Gastroesophageal sphincter (tissue), 4 donors: ENCODE measurements at regions not wholly inside any gene's neighbourhood (a gene's known extent, or its start where the extent isn't known, plus 50 kb on each side); places are given as distances from the start of the nearest gene placed in this dataset.
"Not testable (repeated sequence)": the region's sequence is repeated elsewhere in the genome, so short reads cannot be mapped to it uniquely, and the experiment has no call there.

Experiments
- ATAC-seq: fragments of 150-250 bp; one replicate; pipeline ENCODE4 v1.9.1; 2016; ENCODE audit warnings: mild to moderate bottlenecking, moderate library complexity
- H3K27ac ChIP-seq, 4 donors: fragments of 200-600 bp; sonication (generic) in 3 of 4; 1 replicate in 3 of 4; 2 replicates in 1 of 4; pipeline ENCODE4 v1.5.1; 2016 to 2019
- H3K27me3 ChIP-seq: fragments of 200-600 bp; sonication (generic); one replicate; pipeline ENCODE4 v1.5.1; 2019
- H3K36me3 ChIP-seq, 2 donors: fragments of 200-600 bp; sonication (generic); one replicate each; pipeline ENCODE4 v1.5.1; 2019; ENCODE audit warnings: control low read depth in 1 of 2
- H3K4me1 ChIP-seq, 3 donors: fragments of 200-600 bp; sonication (generic); 1 replicate in 2 of 3; 2 replicates in 1 of 3; pipeline ENCODE4 v1.5.1; 2016 to 2019; ENCODE audit warnings: control low read depth in 2 of 3
- H3K4me3 ChIP-seq, 2 donors: fragments of 200-600 bp; sonication (generic); one replicate each; pipeline ENCODE4 v1.5.1; 2019; ENCODE audit warnings: mild to moderate bottlenecking in 1 of 2, moderate library complexity in 1 of 2
- H3K9me3 ChIP-seq, 3 donors: fragments of 200-600 bp; sonication (generic); one replicate each; pipeline ENCODE4 v1.5.1; 2017 to 2019; ENCODE audit warnings: control low read depth in 2 of 3
- CTCF ChIP-seq, 4 experiments: fragments of 200-600 bp in 2 of 4; fragments of 450-650 bp in 2 of 4; sonication (generic) in 1 of 4; IDR thresholded peaks; one replicate each; pipeline ENCODE4 v1.5.1; 2017 to 2019; ENCODE audit warnings: antibody characterized with exemption in 4 of 4, mild to moderate bottlenecking in 2 of 4, moderate library complexity in 2 of 4
- EP300 ChIP-seq: sonication (generic); formaldehyde crosslinking; IDR thresholded peaks from one replicate; pipeline ENCODE4 v1.6.1; 2017; ENCODE audit warnings: antibody characterized with exemption, mild to moderate bottlenecking
- POLR2A ChIP-seq, 2 donors: fragments of 450-650 bp; IDR thresholded peaks; one replicate each; pipeline ENCODE4 v1.6.1; 2017; ENCODE audit warnings: antibody characterized with exemption in 2 of 2, mild to moderate bottlenecking in 2 of 2, moderate library complexity in 1 of 2
- POLR2AphosphoS5 ChIP-seq: sonication (generic); formaldehyde crosslinking; IDR thresholded peaks from one replicate; pipeline ENCODE4 v1.6.1; 2017; ENCODE audit warnings: antibody characterized with exemption
- WGBS, 2 donors: methylation state at CpG; one replicate each; pipeline ENCODE4 v1.1.5; 2018; ENCODE audit warnings: low coverage in 1 of 2; 5-methylcytosine and 5-hydroxymethylcytosine counted together

DNA sequence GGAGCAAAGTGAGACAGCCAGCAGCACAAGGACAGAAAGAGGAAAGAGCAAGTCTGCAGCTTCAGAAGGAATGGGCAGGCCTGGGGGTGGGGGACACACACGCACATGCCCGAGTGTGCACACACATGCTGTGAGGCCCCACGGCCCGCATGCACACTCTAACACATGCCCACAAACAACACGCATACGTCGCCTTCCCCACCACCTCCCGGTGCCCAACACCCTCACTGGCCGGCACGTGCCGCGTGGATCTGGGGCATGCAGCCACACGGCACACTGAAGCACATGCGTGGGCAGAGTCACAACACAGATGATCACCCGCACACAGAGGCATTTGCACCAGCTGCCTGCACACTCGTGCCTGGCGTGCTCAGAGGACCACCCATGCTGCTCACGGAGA is 161.5 kb downstream of the GOLGA6L4 start:
- H3K27ac ChIP-seq, H3K4me1 ChIP-seq, H3K4me3 ChIP-seq, ATAC-seq, H3K27me3 ChIP-seq, H3K9me3 ChIP-seq: not testable (repeated sequence)
- H3K36me3 ChIP-seq = peaks cover 0 to 12% of the 10 kb centered on the region in 2 donors
- no CpG with 5 or more reads among the region's 18 CpGs for WGBS, 2 donors

DNA sequence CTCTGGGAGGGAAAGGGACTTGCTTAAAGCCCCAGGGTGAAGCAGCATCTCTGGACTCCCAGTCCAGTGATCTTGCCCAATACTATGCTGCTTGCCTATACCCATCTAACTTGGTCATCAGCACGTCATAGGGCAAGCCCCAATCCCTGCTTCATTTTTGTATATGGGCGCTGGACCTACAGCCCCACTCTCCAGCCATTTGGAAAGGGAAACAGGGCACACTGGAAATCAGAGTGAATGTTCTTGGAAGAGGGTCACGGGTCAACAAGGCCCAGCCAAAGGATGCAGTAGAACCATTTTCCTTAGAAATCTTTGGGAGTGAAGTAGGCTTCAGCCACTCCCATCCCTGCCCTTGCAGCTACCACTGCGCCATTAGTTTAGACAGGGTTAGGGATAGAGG is 162.5 kb downstream of the GOLGA6L4 start:
- H3K4me3 ChIP-seq, ATAC-seq, H3K27ac ChIP-seq, H3K9me3 ChIP-seq, H3K4me1 ChIP-seq, H3K27me3 ChIP-seq: not testable (repeated sequence)
- H3K36me3 ChIP-seq = peaks cover 0 to 17% of the 10 kb centered on the region in 2 donors
- WGBS, 2 donors = 72 to 92% methylated on average over 2 of the region's 4 CpGs

- Histone ChIP-seq H3K4me1 (no peaks in the 10 kb centered on the region), H3K27ac (no peak overlapping the region), H3K9me3 (no peaks in the 10 kb centered on the region), H3K27me3 (no peaks in the 10 kb centered on the region), H3K4me3 (no peak overlapping the region), H3K36me3 (peaks cover 0 to 20% of the 10 kb centered on the region in 2 donors)
- no peak for ATAC-seq
- TF ChIP-seq POLR2A (IDR thresholded peaks at IDR 0.05) (no peak), EP300 (no peak), CTCF (IDR thresholded peaks at IDR 0.05) (no peak), POLR2AphosphoS5 (no peak)
- 96 to 100% methylated on average over 2 to 5 of the region's 42 CpGs for WGBS, 2 donors
These were observed 163.5 kb downstream of the GOLGA6L4 start for GRCh38 chr15:84398763-84399701.

DNA sequence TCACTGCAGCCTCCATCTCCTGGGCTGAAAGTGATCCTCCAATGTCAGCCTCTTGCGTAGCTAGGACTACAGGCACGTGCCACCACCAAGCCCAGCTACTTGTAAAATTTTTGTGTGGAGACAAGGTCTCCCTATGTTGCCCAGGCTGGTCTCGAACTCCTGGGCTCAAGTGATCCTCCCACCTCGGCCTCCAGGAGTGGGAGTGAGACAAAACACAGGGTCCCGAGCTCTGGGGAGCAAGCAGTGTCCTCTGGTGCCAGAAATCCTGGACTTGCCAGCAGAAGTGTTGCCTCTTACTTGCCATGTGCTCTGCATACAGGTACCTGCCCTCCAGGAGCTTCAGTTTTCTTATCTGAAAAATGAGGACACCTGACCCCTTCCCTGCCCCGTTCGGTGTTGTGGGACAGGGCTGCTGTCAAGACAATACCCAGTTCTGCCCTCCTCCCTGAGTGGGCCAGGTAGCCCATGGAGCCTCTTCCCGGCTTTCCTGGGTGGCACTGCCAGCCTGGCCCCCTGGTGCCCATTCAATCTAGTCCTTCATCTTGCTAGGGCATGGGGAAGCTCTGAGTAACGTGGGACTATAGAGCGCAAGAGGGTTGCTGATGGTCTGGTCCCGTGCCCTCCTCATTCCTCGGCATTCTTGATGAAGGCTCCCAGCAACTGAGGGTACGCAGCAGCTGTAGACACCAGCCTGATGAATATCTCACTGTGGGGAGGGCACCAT is 164.6 kb downstream of the GOLGA6L4 start:
- Histone ChIP-seq H3K36me3 (peaks cover 0 to 20% of the 10 kb centered on the region in 2 donors), H3K27me3 (no peaks in the 10 kb centered on the region), H3K4me1 (no peaks in the 10 kb centered on the region), H3K27ac (no peak overlapping the region), H3K4me3 (no peak overlapping the region), H3K9me3 (no peaks in the 10 kb centered on the region)
- TF ChIP-seq POLR2A (IDR thresholded peaks at IDR 0.05) (no peak), CTCF (IDR thresholded peaks at IDR 0.05) (no peak), POLR2AphosphoS5 (no peak), EP300 (no peak)
- WGBS, 2 donors = 71% methylated on average over 6 of the region's 13 CpGs; no CpG with 5 or more reads in 1 of the 2 donors
- ATAC-seq = no peak

DNA sequence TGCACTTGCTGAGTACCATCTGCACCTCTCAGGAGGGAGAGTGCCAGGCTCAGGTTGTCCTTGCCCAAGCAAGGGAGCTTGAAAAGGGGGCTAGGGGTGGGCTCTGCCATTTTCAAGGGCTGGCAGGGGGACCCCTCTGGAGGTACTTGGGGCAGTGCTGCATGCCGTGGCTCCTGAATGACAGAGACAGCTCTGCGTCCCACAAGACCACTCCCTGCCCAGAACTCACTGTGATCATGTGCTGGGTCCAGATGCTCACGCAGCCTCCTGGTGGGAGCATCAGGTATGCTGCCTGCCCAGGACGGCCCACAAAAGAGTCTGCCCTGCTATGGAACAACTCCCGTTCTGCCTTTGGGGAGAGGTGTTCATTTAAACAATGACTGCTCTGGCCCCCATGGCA is 165.2 kb downstream of the GOLGA6L4 start:
- H3K27me3 ChIP-seq = no peaks in the 10 kb centered on the region
- WGBS, 2 donors = 80% methylated on average over 2 of the region's 5 CpGs; no CpG with 5 or more reads in 1 of the 2 donors
- no peaks in the 10 kb centered on the region for H3K4me1 ChIP-seq
- no peak overlapping the region for H3K27ac ChIP-seq
- TF ChIP-seq POLR2A (IDR thresholded peaks at IDR 0.05) (no peak), EP300 (no peak), CTCF (IDR thresholded peaks at IDR 0.05) (no peak), POLR2AphosphoS5 (no peak)
- no peaks in the 10 kb centered on the region for H3K9me3 ChIP-seq
- no peak for ATAC-seq
- no peak overlapping the region for H3K4me3 ChIP-seq
- peaks cover 0 to 20% of the 10 kb centered on the region in 2 donors for H3K36me3 ChIP-seq

GRCh38 chr15:84401461-84401860 is 165.9 kb downstream of the GOLGA6L4 start:
- 87% methylated on average over 3 of the region's 5 CpGs; no CpG with 5 or more reads in 1 of the 2 donors for WGBS, 2 donors
- not testable (repeated sequence) for H3K4me3 ChIP-seq, H3K27me3 ChIP-seq, H3K27ac ChIP-seq, H3K9me3 ChIP-seq, H3K4me1 ChIP-seq, ATAC-seq
- peaks cover 0 to 20% of the 10 kb centered on the region in 2 donors for H3K36me3 ChIP-seq

DNA sequence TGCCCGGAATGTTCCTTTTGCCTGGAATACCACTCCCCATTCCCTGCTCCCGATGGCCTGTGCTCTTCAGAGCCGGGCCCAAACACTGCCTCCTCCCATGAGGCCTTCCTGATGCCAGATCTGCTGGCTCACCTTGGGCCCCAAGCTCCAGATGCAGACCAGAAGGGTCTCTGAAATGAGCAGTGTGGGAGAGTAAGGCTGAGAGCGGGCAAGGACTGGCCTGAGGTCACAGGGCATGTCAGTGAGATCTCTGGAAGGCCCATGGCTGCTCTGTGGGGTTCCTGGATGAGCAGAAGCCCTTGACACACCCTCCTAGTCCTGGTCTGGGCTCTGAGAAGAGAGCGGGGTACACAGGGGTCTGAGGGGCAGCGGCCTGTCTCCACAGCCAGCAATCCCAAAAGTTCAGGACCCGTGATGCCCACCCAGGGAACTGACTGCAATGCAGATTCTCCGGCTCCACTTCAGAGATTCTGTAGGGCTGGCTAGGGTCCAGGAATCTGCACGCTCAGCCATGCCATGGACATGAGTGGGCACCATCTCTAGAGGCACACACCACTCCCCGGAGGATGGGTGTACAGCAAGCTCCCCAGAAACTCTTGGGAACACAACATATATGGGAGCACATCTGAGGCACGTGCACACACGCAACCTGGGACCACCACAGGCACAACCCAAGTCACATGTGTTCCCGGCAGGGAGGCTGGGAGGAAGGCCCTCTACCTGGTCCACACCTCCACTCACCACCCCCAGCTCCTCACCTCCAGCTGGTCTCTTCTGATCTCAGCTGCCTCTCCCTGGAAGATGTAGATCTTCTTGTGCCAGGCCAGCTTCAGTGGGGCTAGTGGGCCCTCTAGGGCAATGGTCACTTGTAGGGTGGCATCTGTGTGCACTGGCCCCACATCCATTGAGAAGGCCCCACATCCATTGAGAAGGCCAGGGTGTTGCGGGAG is 166.6 kb downstream of the GOLGA6L4 start:
- WGBS, 2 donors = 88 to 94% methylated on average over 3 of the region's 14 CpGs
- peaks cover 0 to 20% of the 10 kb centered on the region in 2 donors for H3K36me3 ChIP-seq
- not testable (repeated sequence) for H3K27me3 ChIP-seq, H3K27ac ChIP-seq, H3K9me3 ChIP-seq, H3K4me3 ChIP-seq, H3K4me1 ChIP-seq, ATAC-seq
